CD14-positive monocyte (primary cell): ENCODE measurements at regions not wholly inside any gene's neighbourhood (a gene's known extent, or its start where the extent isn't known, plus 50 kb on each side); places are given as distances from the start of the nearest gene placed in this dataset.

Source experiments
- DNase-seq, 3 donors: peaks; one replicate each; pipeline ENCODE4 v3.0.0-alpha.2; 2011 to 2022
- H2AFZ ChIP-seq: 2 replicates; pipeline ENCODE4 v1.6.0; 2012; ENCODE audit warnings: mild to moderate bottlenecking, low read depth, low read length, inconsistent platforms; ENCODE audit not compliant: insufficient read depth, poor library complexity, severe bottlenecking
- H3K27ac ChIP-seq, 2 donors: 1 replicate in 1 of 2; 2 replicates in 1 of 2; pipeline ENCODE4 v1.5.1; 2012 to 2013; ENCODE audit warnings: low read length in 2 of 2, control low read depth in 1 of 2, inconsistent platforms in 1 of 2, low read depth in 1 of 2, mild to moderate bottlenecking in 1 of 2
- H3K27me3 ChIP-seq, 2 donors: one replicate each; pipeline versions ENCODE4 v1.6.0 to v1.6.1; 2011 to 2013; ENCODE audit warnings: low read length in 2 of 2; ENCODE audit not compliant: control insufficient read depth in 2 of 2, insufficient read depth in 2 of 2
- H3K36me3 ChIP-seq, 2 donors: replicated peaks in 1 of 2; 1 replicate in 1 of 2; 2 replicates in 1 of 2; pipeline versions ENCODE4 v1.5.1 to v1.6.1; 2012 to 2013; ENCODE audit warnings: low read length in 2 of 2, control low read depth in 1 of 2, inconsistent platforms in 1 of 2, mild to moderate bottlenecking in 1 of 2; ENCODE audit not compliant: insufficient read depth in 2 of 2, control insufficient read depth in 1 of 2
- H3K4me1 ChIP-seq, 2 donors: 1 replicate in 1 of 2; 2 replicates in 1 of 2; pipeline versions ENCODE4 v1.5.1 to v1.6.1; 2012 to 2013; ENCODE audit warnings: low read length in 2 of 2, control low read depth in 1 of 2, inconsistent platforms in 1 of 2, mild to moderate bottlenecking in 1 of 2, moderate library complexity in 1 of 2; ENCODE audit not compliant: insufficient read depth in 2 of 2, control insufficient read depth in 1 of 2
- H3K4me2 ChIP-seq: replicated peaks from 2 replicates; pipeline ENCODE3; 2012; ENCODE audit warnings: low read length, moderate library complexity, mild to moderate bottlenecking; ENCODE audit not compliant: poor library complexity, severe bottlenecking; ENCODE audit errors: extremely low read depth
- H3K4me3 ChIP-seq, 3 experiments: fragments of 200-600 bp in 1 of 3; sonication (generic) in 1 of 3; replicated peaks in 1 of 3; 1 replicate in 2 of 3; 2 replicates in 1 of 3; pipeline ENCODE4 v1.5.1; 2011 to 2013; ENCODE audit warnings: low read length in 3 of 3, mild to moderate bottlenecking in 3 of 3, control low read depth in 2 of 3, low read depth in 2 of 3, inconsistent platforms in 1 of 3, moderate library complexity in 1 of 3
- H3K79me2 ChIP-seq: 2 replicates; pipeline ENCODE4 v1.6.0; 2012; ENCODE audit warnings: mild to moderate bottlenecking, control low read depth, inconsistent platforms, low read length, moderate library complexity; ENCODE audit not compliant: insufficient read depth
- H3K9ac ChIP-seq: 2 replicates; pipeline ENCODE4 v1.6.0; 2017; ENCODE audit warnings: low read length, mild to moderate bottlenecking; ENCODE audit not compliant: insufficient read depth, poor library complexity, severe bottlenecking
- H3K9me3 ChIP-seq, 2 donors: replicated peaks in 1 of 2; 1 replicate in 1 of 2; 2 replicates in 1 of 2; pipeline versions ENCODE4 v1.5.1 to v1.6.1; 2012 to 2013; ENCODE audit warnings: low read length in 2 of 2, control low read depth in 1 of 2; ENCODE audit not compliant: control insufficient read depth in 1 of 2, insufficient read depth in 1 of 2
- H4K20me1 ChIP-seq: 2 replicates; pipeline ENCODE4 v1.6.0; 2012; ENCODE audit warnings: mild to moderate bottlenecking, low read length, control low read depth, moderate library complexity; ENCODE audit not compliant: insufficient read depth
- H3K27ac Mint-ChIP-seq, 7 donors: one replicate each; pipeline ENCODE4 v1.8.0; 2020; ENCODE audit warnings: mild to moderate bottlenecking in 7 of 7, mixed read lengths in 7 of 7, moderate library complexity in 6 of 7, inconsistent platforms in 2 of 7
- H3K27me3 Mint-ChIP-seq, 3 donors: one replicate each; pipeline ENCODE4 v1.8.0; 2021 to 2022; ENCODE audit warnings: low read depth in 3 of 3, mild to moderate bottlenecking in 3 of 3, mixed read lengths in 3 of 3, moderate library complexity in 3 of 3, inconsistent platforms in 1 of 3
- H3K36me3 Mint-ChIP-seq, 2 donors: one replicate each; pipeline ENCODE4 v1.8.0; 2020; ENCODE audit warnings: mixed read lengths in 2 of 2, inconsistent platforms in 1 of 2, mild to moderate bottlenecking in 1 of 2
- H3K4me1 Mint-ChIP-seq: one replicate; pipeline ENCODE4 v1.8.0; 2020; ENCODE audit warnings: mild to moderate bottlenecking, mixed read lengths
- H3K4me3 Mint-ChIP-seq, 2 donors: one replicate each; pipeline ENCODE4 v1.8.0; 2020; ENCODE audit warnings: mild to moderate bottlenecking in 2 of 2, mixed read lengths in 2 of 2, moderate library complexity in 1 of 2
- H3K9me3 Mint-ChIP-seq, 7 donors: one replicate each; pipeline ENCODE4 v1.8.0; 2020 to 2022; ENCODE audit warnings: mixed read lengths in 7 of 7, mild to moderate bottlenecking in 6 of 7, moderate library complexity in 6 of 7, inconsistent platforms in 2 of 7
- WGBS: methylation state at CpG from one replicate; pipeline ENCODE4 v1.1.5; 2013; ENCODE audit warnings: missing lambda C conversion rate; ENCODE audit not compliant: insufficient coverage; 5-methylcytosine and 5-hydroxymethylcytosine counted together
- intact Hi-C, 2 donors: fragments of 100-400 bp; cut with micrococcal nuclease; formaldehyde crosslinking; loops; one replicate each; pipeline versions ENCODE4 v1.15.0 to v1.15.1; 2023
- TF ChIP-seq, protein P1 (sequence below): fragments of 200-600 bp; IDR thresholded peaks from one replicate; pipeline ENCODE4 v1.8.0; 2022; ENCODE audit warnings: antibody characterized with exemption, mild to moderate bottlenecking

DNA sequence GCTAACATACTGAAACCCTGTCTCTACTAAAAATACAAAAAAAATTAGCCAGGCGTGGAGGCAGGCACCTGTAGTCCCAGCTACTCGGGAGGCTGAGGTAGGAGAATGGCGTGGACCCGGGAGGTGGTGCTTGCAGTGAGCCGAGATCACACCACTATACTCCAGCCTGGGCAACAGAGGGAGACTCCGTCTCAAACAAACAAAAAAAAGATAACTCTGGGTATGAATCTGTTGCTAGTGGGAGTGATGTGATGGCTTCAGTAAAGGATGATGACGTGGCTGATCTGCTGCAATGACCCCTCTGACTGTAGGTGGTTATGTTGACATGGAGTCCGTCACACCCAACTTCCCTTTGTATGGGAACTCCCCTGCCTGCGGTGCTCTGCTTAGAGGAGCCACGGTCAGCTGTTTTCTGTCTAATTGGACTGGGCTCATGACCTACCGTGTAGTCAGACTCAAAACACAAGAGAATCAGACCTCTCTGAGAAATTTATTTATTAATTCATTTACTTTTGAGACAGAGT, 59.1 kb upstream of the MED13L start:
- H3K9me3 Mint-ChIP-seq, result no peaks in the 10 kb centered on the region
- TF ChIP-seq, protein P1, sequence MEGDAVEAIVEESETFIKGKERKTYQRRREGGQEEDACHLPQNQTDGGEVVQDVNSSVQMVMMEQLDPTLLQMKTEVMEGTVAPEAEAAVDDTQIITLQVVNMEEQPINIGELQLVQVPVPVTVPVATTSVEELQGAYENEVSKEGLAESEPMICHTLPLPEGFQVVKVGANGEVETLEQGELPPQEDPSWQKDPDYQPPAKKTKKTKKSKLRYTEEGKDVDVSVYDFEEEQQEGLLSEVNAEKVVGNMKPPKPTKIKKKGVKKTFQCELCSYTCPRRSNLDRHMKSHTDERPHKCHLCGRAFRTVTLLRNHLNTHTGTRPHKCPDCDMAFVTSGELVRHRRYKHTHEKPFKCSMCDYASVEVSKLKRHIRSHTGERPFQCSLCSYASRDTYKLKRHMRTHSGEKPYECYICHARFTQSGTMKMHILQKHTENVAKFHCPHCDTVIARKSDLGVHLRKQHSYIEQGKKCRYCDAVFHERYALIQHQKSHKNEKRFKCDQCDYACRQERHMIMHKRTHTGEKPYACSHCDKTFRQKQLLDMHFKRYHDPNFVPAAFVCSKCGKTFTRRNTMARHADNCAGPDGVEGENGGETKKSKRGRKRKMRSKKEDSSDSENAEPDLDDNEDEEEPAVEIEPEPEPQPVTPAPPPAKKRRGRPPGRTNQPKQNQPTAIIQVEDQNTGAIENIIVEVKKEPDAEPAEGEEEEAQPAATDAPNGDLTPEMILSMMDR, result peak; percentile 16
- no peak overlapping the region for H3K4me2 ChIP-seq
- peak overlapping the region; percentile 13 for H3K9ac ChIP-seq
- H3K27me3 ChIP-seq, result no peaks in the 10 kb centered on the region
- no peaks in the 10 kb centered on the region for H3K36me3 ChIP-seq
- H3K79me2 ChIP-seq, result no peaks in the 10 kb centered on the region
- DNase-seq, result peak; percentile 98 to 100 (median 99)
- WGBS, result no CpG with 5 or more reads among the region's 11 CpGs
- H3K4me3 ChIP-seq, result no peak overlapping the region
- peak overlapping the region in 1 of 2 donors; percentile 46 for H3K4me3 Mint-ChIP-seq
- H3K9me3 ChIP-seq, result no peaks in the 10 kb centered on the region
- peak overlapping the region; percentile 60 to 81 for H3K27ac ChIP-seq
- peaks cover 2 to 4% of the 10 kb centered on the region in 2 donors for H3K36me3 Mint-ChIP-seq
- peak overlapping the region; percentile 86 to 99 (median 96) for H3K27ac Mint-ChIP-seq
- no peaks in the 10 kb centered on the region for H3K27me3 Mint-ChIP-seq
- intact Hi-C loops, result loop anchor here in 1 of 2 donors (5.0 to 10.0 kb wide), 2 partner anchors 68 to 261 kb away; no protein-coding TSS in a partner anchor
- peak overlapping the region; percentile 3 for H2AFZ ChIP-seq
- no peaks in the 10 kb centered on the region for H4K20me1 ChIP-seq
- peaks cover 28 to 30% of the 10 kb centered on the region in 2 donors for H3K4me1 ChIP-seq
- peaks cover 41% of the 10 kb centered on the region for H3K4me1 Mint-ChIP-seq

DNA sequence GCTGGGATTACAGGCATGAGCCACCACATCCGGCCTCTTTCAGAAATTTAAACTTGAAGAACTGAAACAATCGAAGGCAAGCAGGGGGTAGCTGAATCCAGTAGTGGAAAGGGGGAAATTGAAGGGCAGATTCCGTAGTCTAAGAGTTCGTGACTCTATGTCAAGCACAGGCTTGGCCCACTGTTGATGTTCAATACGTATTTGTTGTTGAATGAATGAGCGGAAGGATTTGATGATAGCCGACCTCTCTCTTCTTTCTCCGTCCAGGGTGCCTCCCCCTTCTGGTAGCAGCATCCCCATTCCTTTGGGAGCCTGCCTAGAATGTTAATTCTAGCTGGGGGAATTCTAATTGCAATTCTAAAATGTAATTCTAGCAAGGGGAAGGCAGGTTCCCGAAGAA, 59.8 kb upstream of the MED13L start:
- H2AFZ ChIP-seq, result peak overlapping the region; percentile 3
- H3K4me2 ChIP-seq, result no peak overlapping the region
- peak in 1 of 3 donors; percentile 6 for DNase-seq
- H3K9ac ChIP-seq, result peak overlapping the region; percentile 13
- no peaks in the 10 kb centered on the region for H3K27me3 ChIP-seq
- H3K27me3 Mint-ChIP-seq, result no peaks in the 10 kb centered on the region
- no peak overlapping the region for H3K4me3 ChIP-seq
- H3K27ac ChIP-seq, result peak overlapping the region; percentile 60 to 81
- H3K4me1 ChIP-seq, result peaks cover 24 to 28% of the 10 kb centered on the region in 2 donors
- peaks cover 0 to 3% (median 0%) of the 10 kb centered on the region in 7 donors for H3K9me3 Mint-ChIP-seq
- no peaks in the 10 kb centered on the region for H3K36me3 ChIP-seq
- H3K4me1 Mint-ChIP-seq, result peaks cover 36% of the 10 kb centered on the region
- H3K36me3 Mint-ChIP-seq, result peaks cover 2 to 4% of the 10 kb centered on the region in 2 donors
- H3K9me3 ChIP-seq, result no peaks in the 10 kb centered on the region
- peak overlapping the region; percentile 86 to 99 (median 96) for H3K27ac Mint-ChIP-seq
- no peaks in the 10 kb centered on the region for H4K20me1 ChIP-seq
- H3K4me3 Mint-ChIP-seq, result peak overlapping the region in 1 of 2 donors; percentile 46
- WGBS, result 82% methylated on average over 4 of the region's 9 CpGs
- intact Hi-C loops, result loop anchor here in 1 of 2 donors (5.0 to 10.0 kb wide), 2 partner anchors 67 to 260 kb away; no protein-coding TSS in a partner anchor
- H3K79me2 ChIP-seq, result no peaks in the 10 kb centered on the region
- TF ChIP-seq, protein P1, result no peak
